NCI-H2227 (cell line): ENCODE measurements at regions not wholly inside any gene's neighbourhood (a gene's known extent, or its start where the extent isn't known, plus 50 kb on each side); places are given as distances from the start of the nearest gene placed in this dataset.

Source experiments
- DNase-seq: peaks from one replicate; lab custom pipeline; 2025; ENCODE audit not compliant: unreplicated experiment; lab: John Stamatoyannopoulos, UW

GRCh38 chr9:81393985-81394811 is 295.1 kb downstream of the TLE1 start:
- no peak for DNase-seq

- DNase-seq, result no peak
Measured at GRCh38 chr9:81391457-81391825, 297.9 kb downstream of the TLE1 start.

- DNase-seq, result no peak
Measured at GRCh38 chr9:81390792-81391456, 298.4 kb downstream of the TLE1 start.

GRCh38 chr9:81389569-81389993 is 299.8 kb downstream of the TLE1 start:
- no peak for DNase-seq

- DNase-seq, result no peak
Measured at GRCh38 chr9:81388831-81389230, 300.5 kb downstream of the TLE1 start.

- DNase-seq, result peak; percentile 16
Measured at GRCh38 chr9:81387360-81388106, 301.8 kb downstream of the TLE1 start.

- DNase-seq, result no peak
Measured at GRCh38 chr9:81384911-81385310, 304.4 kb downstream of the TLE1 start.

- no peak for DNase-seq
Measured at GRCh38 chr9:81382281-81382680, 307.1 kb downstream of the TLE1 start.

GRCh38 chr9:81381694-81382093 is 307.7 kb downstream of the TLE1 start:
- DNase-seq, result no peak

- no peak for DNase-seq
Measured at GRCh38 chr9:81380504-81381359, 308.6 kb downstream of the TLE1 start.

GRCh38 chr9:81379655-81380054 is 309.7 kb downstream of the TLE1 start:
- DNase-seq, result no peak

- DNase-seq, result no peak
Measured at GRCh38 chr9:81377921-81378320, 311.4 kb downstream of the TLE1 start.

GRCh38 chr9:81377320-81377719 is 312.0 kb downstream of the TLE1 start:
- no peak for DNase-seq

- DNase-seq, result no peak
Measured at GRCh38 chr9:81375187-81376100, 313.9 kb downstream of the TLE1 start.

GRCh38 chr9:81374459-81375186 is 314.7 kb downstream of the TLE1 start:
- DNase-seq, result no peak

GRCh38 chr9:81373294-81373693 is 316.1 kb downstream of the TLE1 start:
- DNase-seq, result no peak

GRCh38 chr9:81372628-81373191 is 316.6 kb downstream of the TLE1 start:
- no peak for DNase-seq

- no peak for DNase-seq
Measured at GRCh38 chr9:81371824-81372223, 317.5 kb downstream of the TLE1 start.

- DNase-seq, result no peak
Measured at GRCh38 chr9:81370650-81371049, 318.7 kb downstream of the TLE1 start.
